PC-9 (cell line): ENCODE measurements at regions not wholly inside any gene's neighbourhood (a gene's known extent, or its start where the extent isn't known, plus 50 kb on each side); places are given as distances from the start of the nearest gene placed in this dataset.

Experiments used
- EZH2 ChIP-seq: fragments of 200-600 bp; sonication (generic); IDR thresholded peaks from 2 replicates; pipeline ENCODE4 v1.8.0; 2017; ENCODE audit warnings: antibody characterized with exemption, low read depth
- TF ChIP-seq, protein P1 (sequence below): fragments of 200-600 bp; sonication (generic); conservative IDR thresholded peaks from 2 replicates; pipeline ENCODE4 v1.6.1; 2017; ENCODE audit warnings: mixed run types, antibody characterized with exemption, mild to moderate bottlenecking, moderate library complexity

DNA sequence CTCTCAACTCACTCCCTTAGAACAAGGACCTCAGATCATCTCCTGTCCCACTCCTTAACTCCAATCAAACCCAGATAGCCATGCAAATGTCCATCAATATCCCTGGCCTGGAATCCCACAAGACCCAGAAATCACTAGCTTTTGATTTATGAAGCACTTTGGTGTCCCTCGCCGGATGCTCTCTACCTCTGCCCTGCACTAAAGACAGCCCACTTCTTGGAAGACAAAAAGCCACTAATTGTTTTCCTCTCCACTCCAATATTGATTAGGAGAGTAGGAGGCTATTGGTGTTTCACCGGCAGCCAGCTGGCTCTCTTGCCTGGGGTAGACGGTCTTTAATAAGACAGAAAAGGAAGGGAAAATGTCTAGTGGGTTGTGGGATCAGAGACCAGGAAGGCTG is 221.2 kb downstream of the BUD13 start:
- TF ChIP-seq, protein P1, sequence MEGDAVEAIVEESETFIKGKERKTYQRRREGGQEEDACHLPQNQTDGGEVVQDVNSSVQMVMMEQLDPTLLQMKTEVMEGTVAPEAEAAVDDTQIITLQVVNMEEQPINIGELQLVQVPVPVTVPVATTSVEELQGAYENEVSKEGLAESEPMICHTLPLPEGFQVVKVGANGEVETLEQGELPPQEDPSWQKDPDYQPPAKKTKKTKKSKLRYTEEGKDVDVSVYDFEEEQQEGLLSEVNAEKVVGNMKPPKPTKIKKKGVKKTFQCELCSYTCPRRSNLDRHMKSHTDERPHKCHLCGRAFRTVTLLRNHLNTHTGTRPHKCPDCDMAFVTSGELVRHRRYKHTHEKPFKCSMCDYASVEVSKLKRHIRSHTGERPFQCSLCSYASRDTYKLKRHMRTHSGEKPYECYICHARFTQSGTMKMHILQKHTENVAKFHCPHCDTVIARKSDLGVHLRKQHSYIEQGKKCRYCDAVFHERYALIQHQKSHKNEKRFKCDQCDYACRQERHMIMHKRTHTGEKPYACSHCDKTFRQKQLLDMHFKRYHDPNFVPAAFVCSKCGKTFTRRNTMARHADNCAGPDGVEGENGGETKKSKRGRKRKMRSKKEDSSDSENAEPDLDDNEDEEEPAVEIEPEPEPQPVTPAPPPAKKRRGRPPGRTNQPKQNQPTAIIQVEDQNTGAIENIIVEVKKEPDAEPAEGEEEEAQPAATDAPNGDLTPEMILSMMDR: no peak
- TF ChIP-seq EZH2: no peak
